Right ventricle myocardium superior (tissue), 1 donor: ENCODE measurements at regions not wholly inside any gene's neighbourhood (a gene's known extent, or its start where the extent isn't known, plus 50 kb on each side); places are given as distances from the start of the nearest gene placed in this dataset.

ENCODE experiments used
- ATAC-seq: fragments of 200-7000 bp; cut with Tn5 transposase; one replicate; pipeline ENCODE4 v1.9.1; 2020; ENCODE audit warnings: mild to moderate bottlenecking; ENCODE audit not compliant: poor library complexity
- DNase-seq: peaks from one replicate; pipeline ENCODE4 v3.0.0-alpha.2; 2020
- intact Hi-C: fragments of 100-400 bp; cut with DNase I; formaldehyde crosslinking; loops from one replicate; pipeline ENCODE4 v1.11.2; 2022
- donor health status: DM: no; HTN: yes; CAD: no; lungs with severe emphysema.

GRCh38 chr11:134477486-134477885 is 65.4 kb upstream of the B3GAT1 start:
- intact Hi-C loops: no loop called here
- DNase-seq (no peak), ATAC-seq (no peak)

DNA sequence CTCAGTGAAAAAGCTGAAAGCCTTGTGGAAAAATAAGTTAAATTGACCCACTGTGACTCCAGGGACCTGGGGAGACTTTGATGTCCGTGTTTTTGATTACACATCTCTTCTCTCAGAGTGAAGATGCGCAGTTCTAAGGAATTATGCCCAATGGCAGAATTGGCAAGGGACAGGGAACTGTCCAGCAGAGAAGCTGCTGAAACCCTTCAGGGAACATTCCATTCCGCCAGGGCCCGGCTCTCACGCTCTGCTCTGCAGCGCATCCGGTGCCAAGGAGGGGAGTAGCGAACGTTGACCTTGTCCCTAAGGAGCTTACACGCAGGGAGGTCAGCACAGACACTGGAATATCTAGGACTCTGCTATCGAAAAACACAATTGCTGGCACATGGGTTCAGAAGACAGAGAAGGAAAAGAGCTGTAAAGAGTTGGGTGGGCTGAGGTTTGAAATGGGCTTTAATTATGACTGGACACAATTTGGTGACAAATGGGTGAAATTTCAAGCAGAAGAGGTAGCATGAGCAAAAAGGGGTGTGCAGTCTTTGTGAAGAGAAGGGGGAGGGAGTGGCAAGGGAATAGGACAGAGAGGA is 64.5 kb upstream of the B3GAT1 start:
- no peak for DNase-seq
- intact Hi-C loops: no loop called here
- no peak for ATAC-seq

GRCh38 chr11:134475951-134476350 is 63.9 kb upstream of the B3GAT1 start:
- no peak for DNase-seq
- no peak for ATAC-seq
- intact Hi-C loops: no loop called here

DNA sequence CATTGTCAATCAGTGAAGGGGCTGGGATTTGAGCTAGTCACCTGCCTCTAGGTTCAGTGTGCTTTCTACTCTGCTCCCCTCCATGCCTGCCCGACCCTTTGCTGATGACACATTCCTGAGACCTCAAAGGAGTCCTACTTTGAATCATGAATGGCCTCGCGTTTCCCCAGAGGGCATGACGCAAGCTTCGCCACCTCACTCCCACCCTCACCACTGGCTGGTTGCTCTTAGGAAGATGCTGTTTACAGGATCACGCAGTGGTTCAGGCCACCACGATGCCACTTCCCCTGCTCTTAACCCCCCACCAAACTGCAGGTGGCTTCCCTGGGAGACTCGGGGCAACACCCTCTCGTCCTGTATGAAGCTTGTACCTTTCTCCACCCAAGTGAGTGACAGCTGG is 62.9 kb upstream of the B3GAT1 start:
- DNase-seq (no peak), ATAC-seq (no peak)
- intact Hi-C loops: no loop called here

- intact Hi-C loops: no loop called here
- no peak for DNase-seq
- no peak for ATAC-seq
These were observed 62.2 kb upstream of the B3GAT1 start for GRCh38 chr11:134474070-134474860.

DNA sequence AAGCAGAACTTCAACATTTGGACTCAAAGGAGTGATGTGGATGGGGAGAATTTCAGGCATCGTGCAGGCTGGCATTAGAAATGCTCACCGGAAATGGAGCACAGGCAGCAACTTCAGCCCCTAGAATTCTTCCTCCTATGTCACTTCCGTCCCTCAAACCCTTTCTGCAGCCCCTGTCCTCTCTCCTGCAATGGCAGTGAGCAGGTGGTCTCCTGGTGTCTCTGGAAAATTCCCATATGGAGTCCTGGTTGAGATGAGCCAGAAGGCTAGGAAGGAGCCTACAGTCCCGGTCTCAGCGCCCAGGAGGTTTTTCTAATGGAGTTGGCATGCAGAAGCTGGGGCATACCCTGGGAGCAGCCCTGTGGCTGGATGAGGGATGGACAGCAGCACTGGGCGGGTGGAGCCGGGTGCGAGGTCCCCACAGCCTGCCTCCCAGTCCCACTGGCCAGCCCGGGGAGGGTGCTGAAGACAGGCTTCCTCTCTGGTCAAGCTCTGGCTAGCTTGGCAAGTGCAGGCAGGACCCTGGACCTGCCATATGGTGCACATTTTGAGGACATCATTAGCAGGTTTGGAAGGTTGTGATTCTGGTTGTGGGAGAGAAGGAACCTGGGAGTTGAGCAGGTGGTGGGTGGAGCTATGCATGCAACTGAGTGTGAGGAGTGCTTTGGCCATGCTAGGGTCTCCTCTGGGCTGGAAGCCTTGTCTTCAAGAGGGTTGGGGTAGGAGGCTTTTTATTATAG is 59.8 kb upstream of the B3GAT1 start:
- no peak for ATAC-seq
- DNase-seq: no peak
- intact Hi-C loops: no loop called here

DNA sequence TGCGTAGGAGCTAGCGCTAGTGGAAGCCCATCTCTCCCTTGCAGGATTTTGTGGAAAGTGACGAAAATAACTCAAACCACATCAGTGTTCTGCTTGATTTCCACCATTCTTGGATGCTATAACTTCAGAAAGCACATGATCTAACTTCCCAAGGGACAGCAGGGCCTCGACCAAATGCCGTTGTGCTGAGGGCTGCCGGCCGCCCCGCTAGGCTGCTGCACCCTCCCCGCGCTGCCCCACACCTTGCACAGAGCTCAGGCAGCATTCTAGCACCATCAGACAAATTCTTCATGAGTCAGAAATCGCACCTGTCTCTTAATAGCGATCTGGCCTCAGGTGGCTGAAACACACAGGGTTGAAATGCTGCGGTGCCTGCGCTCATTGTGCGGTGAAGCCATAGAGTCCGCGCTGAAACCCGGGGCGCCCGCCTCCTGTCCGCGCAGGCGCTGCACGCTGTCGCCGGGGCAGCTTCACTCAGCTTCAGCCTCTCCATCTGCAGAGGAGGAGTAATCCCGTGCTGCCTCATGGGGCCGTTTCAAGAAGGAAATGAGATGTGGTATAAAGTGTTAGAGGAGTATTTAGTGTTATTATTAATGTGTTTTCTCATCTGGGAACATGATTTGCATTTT is 59.2 kb upstream of the B3GAT1 start:
- DNase-seq (no peak), ATAC-seq (no peak)
- intact Hi-C loops: no loop called here

GRCh38 chr11:134470238-134470637 is 58.2 kb upstream of the B3GAT1 start:
- no peak for DNase-seq
- intact Hi-C loops: no loop called here
- no peak for ATAC-seq

GRCh38 chr11:134469627-134470026 is 57.6 kb upstream of the B3GAT1 start:
- DNase-seq (no peak), ATAC-seq (no peak)
- intact Hi-C loops: no loop called here

DNA sequence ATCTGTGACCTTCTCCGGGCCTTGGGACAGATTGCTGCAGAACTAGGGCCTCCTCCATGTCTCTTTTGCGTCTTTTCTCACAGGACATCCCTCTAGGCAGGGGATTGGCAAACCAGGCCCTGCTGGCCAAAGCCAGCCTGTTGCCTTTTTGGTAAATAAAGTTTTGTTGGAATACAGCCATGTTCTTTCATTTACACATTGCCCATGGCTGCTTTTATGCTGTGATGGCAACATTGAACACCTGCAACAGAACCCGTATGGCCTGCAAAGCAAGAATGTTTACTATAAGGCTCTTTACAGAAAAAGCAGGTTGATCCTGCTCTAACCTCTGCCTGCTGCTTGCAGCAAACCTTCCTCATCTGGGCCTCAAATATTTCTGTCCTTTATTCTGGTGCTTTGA is 56.8 kb upstream of the B3GAT1 start:
- intact Hi-C loops: no loop called here
- ATAC-seq (no peak), DNase-seq (no peak)

DNA sequence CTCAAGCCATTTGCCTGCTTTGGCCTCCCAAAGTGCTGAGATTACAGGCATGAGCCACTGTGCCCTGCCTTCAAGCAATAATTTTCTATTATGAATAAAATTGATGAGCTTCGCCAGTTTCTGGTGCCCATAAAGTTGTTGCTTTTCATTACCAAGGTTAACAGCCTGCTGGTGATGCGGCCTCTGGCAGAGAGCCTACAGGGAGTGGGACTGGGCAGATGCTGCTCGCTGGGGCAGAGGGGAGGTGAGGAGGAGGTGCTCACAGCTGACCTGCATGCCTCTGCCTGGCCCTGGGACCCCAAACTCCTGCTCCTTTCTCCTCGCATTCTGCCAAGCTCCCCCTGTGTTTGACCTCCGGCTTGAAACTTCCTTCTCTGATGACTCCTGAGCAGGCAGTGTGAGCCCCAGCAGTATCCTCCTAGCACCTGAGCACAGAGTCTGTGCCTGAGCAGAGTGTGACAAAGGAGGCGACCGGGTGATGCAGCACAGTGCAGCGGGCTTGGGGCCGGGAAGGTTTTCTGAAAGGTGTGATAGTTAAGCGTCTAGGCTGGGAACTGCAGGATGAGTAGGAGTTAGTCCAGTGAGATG is 56.1 kb upstream of the B3GAT1 start:
- intact Hi-C loops: no loop called here
- ATAC-seq (no peak), DNase-seq (no peak)

DNA sequence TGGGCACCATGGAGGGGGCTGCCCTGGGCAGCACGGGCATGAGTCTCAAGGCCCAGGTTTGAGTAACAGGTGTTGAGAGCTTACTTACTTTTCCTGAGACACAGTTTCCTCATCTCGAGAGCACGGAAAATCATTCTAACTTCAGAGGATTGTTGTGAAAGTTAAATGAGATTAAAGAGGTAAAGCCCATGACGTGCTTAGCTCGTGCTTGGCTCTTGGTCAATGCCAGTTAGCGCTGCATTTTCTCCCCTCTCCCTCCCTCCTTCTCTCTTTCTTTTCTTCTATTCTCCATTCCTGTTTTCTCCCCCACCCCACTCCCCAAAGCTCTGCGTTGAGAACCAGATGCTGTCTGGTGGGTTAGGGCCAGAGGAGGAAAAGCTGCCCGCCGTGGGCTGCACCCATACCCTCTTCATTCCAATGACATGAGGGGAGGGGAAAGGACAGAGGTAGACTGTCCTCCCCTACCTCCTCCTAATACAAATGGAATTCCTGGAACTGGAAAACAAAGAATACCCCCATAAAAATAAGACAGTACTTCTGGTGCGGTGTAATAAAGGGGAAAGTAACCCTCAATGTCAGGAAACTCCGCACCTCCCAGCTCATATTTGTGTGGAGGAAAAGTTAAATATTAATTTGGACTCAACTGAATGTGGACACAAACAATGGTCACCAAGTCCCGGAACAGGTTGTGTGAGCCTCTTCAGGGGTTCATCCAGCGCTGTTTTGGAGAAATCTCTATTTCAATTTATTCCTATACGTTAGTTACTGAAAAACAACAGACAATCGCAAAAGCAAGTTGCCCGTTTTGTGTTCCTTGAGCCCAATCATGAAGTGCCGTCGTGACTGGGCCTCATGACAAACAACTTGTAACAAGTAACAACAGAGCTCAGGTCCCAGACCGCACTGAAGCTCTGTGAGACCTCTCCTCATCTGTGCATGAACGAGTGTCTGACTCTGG is 54.8 kb upstream of the B3GAT1 start:
- ATAC-seq (no peak), DNase-seq (no peak)
- intact Hi-C loops: no loop called here

DNA sequence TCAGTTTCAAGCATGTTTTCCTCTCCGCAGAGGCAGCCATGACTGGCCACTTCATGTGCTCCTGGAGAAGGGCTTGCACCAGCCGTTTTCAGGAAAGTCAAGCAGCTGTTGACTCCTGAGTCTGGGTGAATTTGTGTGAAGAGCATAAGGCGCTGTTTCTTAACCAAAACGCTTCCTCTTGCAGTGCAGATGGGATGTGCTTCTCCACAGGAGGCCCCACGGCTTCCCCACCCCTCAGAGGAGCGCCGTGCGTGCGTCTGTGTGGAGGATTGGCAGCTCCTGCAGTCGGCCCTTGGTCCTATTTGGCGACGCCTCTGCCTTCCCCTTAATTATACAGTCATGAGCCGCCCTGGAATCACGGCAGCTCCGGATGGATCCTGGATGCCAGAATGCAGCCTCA is 54.1 kb upstream of the B3GAT1 start:
- intact Hi-C loops: no loop called here
- ATAC-seq: no peak
- DNase-seq: no peak

GRCh38 chr11:134464981-134465730 is 53.1 kb upstream of the B3GAT1 start:
- DNase-seq (no peak), ATAC-seq (no peak)
- intact Hi-C loops: no loop called here

- no peak for DNase-seq
- ATAC-seq: no peak
- intact Hi-C loops: no loop called here
These were observed 52.2 kb upstream of the B3GAT1 start for GRCh38 chr11:134464196-134464595.

- intact Hi-C loops: no loop called here
- DNase-seq (no peak), ATAC-seq (no peak)
These were observed 51.7 kb upstream of the B3GAT1 start for GRCh38 chr11:134463716-134464115.
